ENCODE measurements at regions not wholly inside any gene's neighbourhood (a gene's known extent, or its start where the extent isn't known, plus 50 kb on each side); places are given as distances from the start of the nearest gene placed in this dataset.

- TF ChIP-seq ZFP30 (CRISPR knock-in tag; IDR thresholded peaks at IDR 0.05) (no peak), ARNTL (CRISPR knock-in tag; IDR thresholded peaks at IDR 0.05; ENCODE audit: borderline replicate concordance, low read depth) (no peak), TCF4 (CRISPR knock-in tag; IDR thresholded peaks at IDR 0.05; ENCODE audit: borderline replicate concordance) (no peak), OSR1 (CRISPR knock-in tag; IDR thresholded peaks at IDR 0.05) (no peak), CSRNP3 (CRISPR knock-in tag; IDR thresholded peaks at IDR 0.05) (no peak), TOX (CRISPR knock-in tag; IDR thresholded peaks at IDR 0.05; ENCODE audit: borderline replicate concordance) (no peak), ZFP3 (CRISPR knock-in tag; IDR thresholded peaks at IDR 0.05) (no peak), ZNF70 (CRISPR knock-in tag; IDR thresholded peaks at IDR 0.05) (no peak), PPARA (CRISPR knock-in tag; IDR thresholded peaks at IDR 0.05; ENCODE audit: borderline replicate concordance) (no peak), SNAI2 (CRISPR knock-in tag; IDR thresholded peaks at IDR 0.05) (no peak), GLIS3 (CRISPR knock-in tag; IDR thresholded peaks at IDR 0.05) (no peak), ESRRG (CRISPR knock-in tag; IDR thresholded peaks at IDR 0.05) (no peak), ZC3H10 (CRISPR knock-in tag; IDR thresholded peaks at IDR 0.05) (no peak), TSHZ2 (CRISPR knock-in tag; IDR thresholded peaks at IDR 0.05) (no peak)
- TF ChIP-seq, protein P1, sequence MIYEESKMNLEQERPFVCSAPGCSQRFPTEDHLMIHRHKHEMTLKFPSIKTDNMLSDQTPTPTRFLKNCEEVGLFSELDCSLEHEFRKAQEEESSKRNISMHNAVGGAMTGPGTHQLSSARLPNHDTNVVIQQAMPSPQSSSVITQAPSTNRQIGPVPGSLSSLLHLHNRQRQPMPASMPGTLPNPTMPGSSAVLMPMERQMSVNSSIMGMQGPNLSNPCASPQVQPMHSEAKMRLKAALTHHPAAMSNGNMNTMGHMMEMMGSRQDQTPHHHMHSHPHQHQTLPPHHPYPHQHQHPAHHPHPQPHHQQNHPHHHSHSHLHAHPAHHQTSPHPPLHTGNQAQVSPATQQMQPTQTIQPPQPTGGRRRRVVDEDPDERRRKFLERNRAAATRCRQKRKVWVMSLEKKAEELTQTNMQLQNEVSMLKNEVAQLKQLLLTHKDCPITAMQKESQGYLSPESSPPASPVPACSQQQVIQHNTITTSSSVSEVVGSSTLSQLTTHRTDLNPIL (CRISPR knock-in tag; IDR thresholded peaks at IDR 0.05; ENCODE audit: low read depth): no peak
- TF ChIP-seq, protein P2, sequence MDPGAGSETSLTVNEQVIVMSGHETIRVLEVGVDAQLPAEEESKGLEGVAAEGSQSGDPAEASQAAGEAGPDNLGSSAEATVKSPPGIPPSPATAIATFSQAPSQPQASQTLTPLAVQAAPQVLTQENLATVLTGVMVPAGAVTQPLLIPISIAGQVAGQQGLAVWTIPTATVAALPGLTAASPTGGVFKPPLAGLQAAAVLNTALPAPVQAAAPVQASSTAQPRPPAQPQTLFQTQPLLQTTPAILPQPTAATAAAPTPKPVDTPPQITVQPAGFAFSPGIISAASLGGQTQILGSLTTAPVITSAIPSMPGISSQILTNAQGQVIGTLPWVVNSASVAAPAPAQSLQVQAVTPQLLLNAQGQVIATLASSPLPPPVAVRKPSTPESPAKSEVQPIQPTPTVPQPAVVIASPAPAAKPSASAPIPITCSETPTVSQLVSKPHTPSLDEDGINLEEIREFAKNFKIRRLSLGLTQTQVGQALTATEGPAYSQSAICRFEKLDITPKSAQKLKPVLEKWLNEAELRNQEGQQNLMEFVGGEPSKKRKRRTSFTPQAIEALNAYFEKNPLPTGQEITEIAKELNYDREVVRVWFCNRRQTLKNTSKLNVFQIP (CRISPR knock-in tag; IDR thresholded peaks at IDR 0.05; ENCODE audit: borderline replicate concordance, low read depth): no peak
- ATAC-seq: no peak
Measured at GRCh38 chr7:132730105-132730504, 153.8 kb upstream of the PLXNA4 start.

- ATAC-seq: no peak
- TF ChIP-seq TSHZ2 (CRISPR knock-in tag; IDR thresholded peaks at IDR 0.05) (no peak), SNAI2 (CRISPR knock-in tag; IDR thresholded peaks at IDR 0.05) (no peak), RARB (CRISPR knock-in tag; IDR thresholded peaks at IDR 0.05) (no peak), PPARA (CRISPR knock-in tag; IDR thresholded peaks at IDR 0.05; ENCODE audit: borderline replicate concordance) (no peak), OSR1 (CRISPR knock-in tag; IDR thresholded peaks at IDR 0.05) (no peak), ISL1 (CRISPR knock-in tag; IDR thresholded peaks at IDR 0.05) (no peak), CSDC2 (CRISPR knock-in tag; IDR thresholded peaks at IDR 0.05) (no peak), CSRNP3 (CRISPR knock-in tag; IDR thresholded peaks at IDR 0.05) (no peak), ZNF565 (CRISPR knock-in tag; conservative IDR thresholded peaks at IDR 0.05; ENCODE audit: low read depth) (no peak), ESRRG (CRISPR knock-in tag; IDR thresholded peaks at IDR 0.05) (no peak)
- TF ChIP-seq, protein P1 (CRISPR knock-in tag; IDR thresholded peaks at IDR 0.05; ENCODE audit: low read depth): no peak
- TF ChIP-seq, protein P2 (CRISPR knock-in tag; IDR thresholded peaks at IDR 0.05; ENCODE audit: borderline replicate concordance, low read depth): no peak
Measured at GRCh38 chr7:132723506-132724081, 147.3 kb upstream of the PLXNA4 start.
